B cell (primary cell): ENCODE measurements at regions not wholly inside any gene's neighbourhood (a gene's known extent, or its start where the extent isn't known, plus 50 kb on each side); places are given as distances from the start of the nearest gene placed in this dataset.

ENCODE experiments used
- ATAC-seq: fragments of 200-7000 bp; cut with Tn5 transposase; one replicate; pipeline ENCODE4 v1.10.0; 2021; ENCODE audit warnings: low read depth, mild to moderate bottlenecking, moderate number of reproducible peaks, moderate library complexity
- CTCF ChIA-PET: fragments of 350-600 bp; sonication (Branson Sonifier 250); formaldehyde crosslinking; loops from one replicate; lab custom pipeline; 2021; ENCODE audit warnings: antibody characterized with exemption, inconsistent platforms; lab: Charles Lee
- POLR2A ChIA-PET: fragments of 350-600 bp; sonication (Branson Sonifier 250); formaldehyde crosslinking; loops from one replicate; lab custom pipeline; 2021; ENCODE audit warnings: antibody characterized with exemption; lab: Charles Lee
- DNase-seq: peaks from one replicate; pipeline ENCODE4 v3.0.0; 2013
- H2AFZ ChIP-seq: 2 replicates; pipeline ENCODE4 v1.6.1; 2012; ENCODE audit warnings: mild to moderate bottlenecking, low read depth, low read length; ENCODE audit not compliant: insufficient read depth, poor library complexity, severe bottlenecking
- H3K27ac ChIP-seq, 2 donors: 1 replicate in 1 of 2; 2 replicates in 1 of 2; pipeline ENCODE4 v1.5.1; 2012 to 2013; ENCODE audit warnings: low read length in 2 of 2, mild to moderate bottlenecking in 2 of 2, moderate library complexity in 1 of 2
- H3K27me3 ChIP-seq, 4 experiments: fragments of 200-600 bp in 1 of 4; sonication (generic) in 1 of 4; replicated peaks in 1 of 4; 1 replicate in 2 of 4; 2 replicates in 2 of 4; pipeline versions ENCODE4 v1.6.1 to v1.7.0; 2013 to 2016; ENCODE audit warnings: low read length in 3 of 4, mild to moderate bottlenecking in 2 of 4, mixed read lengths in 1 of 4, moderate library complexity in 1 of 4; ENCODE audit not compliant: insufficient read depth in 4 of 4, control insufficient read depth in 3 of 4; ENCODE audit errors: control extremely low read depth in 1 of 4
- H3K36me3 ChIP-seq, 2 experiments: replicated peaks in 1 of 2; 1 replicate in 1 of 2; 2 replicates in 1 of 2; pipeline versions ENCODE4 v1.6.1 to v1.7.1; 2013; ENCODE audit warnings: low read length in 1 of 2; ENCODE audit not compliant: insufficient read depth in 2 of 2, control insufficient read depth in 1 of 2; ENCODE audit errors: control extremely low read depth in 1 of 2, extremely low read depth in 1 of 2
- H3K4me1 ChIP-seq, 2 donors: fragments of 200-600 bp in 1 of 2; sonication (generic) in 1 of 2; 1 replicate in 1 of 2; 2 replicates in 1 of 2; pipeline versions ENCODE4 v1.5.1 to v1.6.1; 2013 to 2017; ENCODE audit warnings: low read length in 2 of 2; ENCODE audit not compliant: control insufficient read depth in 2 of 2, insufficient read depth in 2 of 2
- H3K4me2 ChIP-seq: replicated peaks from 2 replicates; pipeline ENCODE3; 2012; ENCODE audit warnings: mild to moderate bottlenecking, low read depth, low read length; ENCODE audit not compliant: poor library complexity, severe bottlenecking
- H3K4me3 ChIP-seq, 5 experiments: fragments of 200-600 bp in 1 of 5; sonication (generic) in 1 of 5; 1 replicate in 3 of 5; 2 replicates in 2 of 5; pipeline versions ENCODE4 v1.5.1 to v1.7.0; 2011 to 2016; ENCODE audit warnings: low read length in 4 of 5, mild to moderate bottlenecking in 4 of 5, low read depth in 2 of 5, control low read depth in 1 of 5, moderate library complexity in 1 of 5; ENCODE audit not compliant: insufficient read depth in 1 of 5; ENCODE audit errors: control extremely low read depth in 1 of 5, extremely low read depth in 1 of 5
- H3K79me2 ChIP-seq: fragments of 200-600 bp; sonication (generic); one replicate; pipeline ENCODE4 v1.6.0; 2016; ENCODE audit warnings: low read length; ENCODE audit not compliant: control insufficient read depth, insufficient read depth
- H3K9ac ChIP-seq: fragments of 200-600 bp; sonication (generic); 2 replicates; pipeline ENCODE4 v1.6.1; 2017; ENCODE audit warnings: mild to moderate bottlenecking, low read length, moderate library complexity
- H3K9me3 ChIP-seq, 3 donors: one replicate each; pipeline versions ENCODE4 v1.6.1 to v1.7.1; 2013; ENCODE audit warnings: low read length in 2 of 3; ENCODE audit not compliant: control insufficient read depth in 2 of 3, insufficient read depth in 1 of 3; ENCODE audit errors: control extremely low read depth in 1 of 3
- H4K20me1 ChIP-seq: 2 replicates; pipeline ENCODE4 v1.6.0; 2012; ENCODE audit warnings: mild to moderate bottlenecking, low read length; ENCODE audit not compliant: insufficient read depth, control insufficient read depth, poor library complexity, severe bottlenecking
- H3K27ac Mint-ChIP-seq: one replicate; pipeline ENCODE4 v1.8.0; 2021; ENCODE audit warnings: mixed read lengths
- H3K27me3 Mint-ChIP-seq: one replicate; pipeline ENCODE4 v1.8.0; 2021; ENCODE audit warnings: mixed read lengths
- H3K4me1 Mint-ChIP-seq: one replicate; pipeline ENCODE4 v1.8.0; 2021; ENCODE audit warnings: mixed read lengths
- H3K4me3 Mint-ChIP-seq: one replicate; pipeline ENCODE4 v1.8.0; 2021; ENCODE audit warnings: mixed read lengths
- H3K9me3 Mint-ChIP-seq: one replicate; pipeline ENCODE4 v1.8.0; 2022; ENCODE audit warnings: mixed read lengths; ENCODE audit not compliant: insufficient read depth
- CTCF ChIP-seq: fragments of 200-600 bp; IDR thresholded peaks from one replicate; pipeline ENCODE4 v1.8.0; 2022; ENCODE audit warnings: antibody characterized with exemption, mild to moderate bottlenecking
- EZH2 ChIP-seq: IDR thresholded peaks from 2 replicates; pipeline ENCODE4 v1.6.1; 2012; ENCODE audit warnings: borderline replicate concordance, low read depth, mild to moderate bottlenecking, moderate library complexity, low read length; ENCODE audit not compliant: insufficient read depth, poor library complexity, severe bottlenecking
- WGBS: methylation state at CpG from one replicate; pipeline ENCODE4 v1.1.5; 2013; ENCODE audit warnings: missing lambda C conversion rate; ENCODE audit not compliant: insufficient coverage; 5-methylcytosine and 5-hydroxymethylcytosine counted together
- intact Hi-C: fragments of 100-400 bp; cut with micrococcal nuclease; formaldehyde crosslinking; loops from one replicate; pipeline ENCODE4 v1.10.0; 2022

DNA sequence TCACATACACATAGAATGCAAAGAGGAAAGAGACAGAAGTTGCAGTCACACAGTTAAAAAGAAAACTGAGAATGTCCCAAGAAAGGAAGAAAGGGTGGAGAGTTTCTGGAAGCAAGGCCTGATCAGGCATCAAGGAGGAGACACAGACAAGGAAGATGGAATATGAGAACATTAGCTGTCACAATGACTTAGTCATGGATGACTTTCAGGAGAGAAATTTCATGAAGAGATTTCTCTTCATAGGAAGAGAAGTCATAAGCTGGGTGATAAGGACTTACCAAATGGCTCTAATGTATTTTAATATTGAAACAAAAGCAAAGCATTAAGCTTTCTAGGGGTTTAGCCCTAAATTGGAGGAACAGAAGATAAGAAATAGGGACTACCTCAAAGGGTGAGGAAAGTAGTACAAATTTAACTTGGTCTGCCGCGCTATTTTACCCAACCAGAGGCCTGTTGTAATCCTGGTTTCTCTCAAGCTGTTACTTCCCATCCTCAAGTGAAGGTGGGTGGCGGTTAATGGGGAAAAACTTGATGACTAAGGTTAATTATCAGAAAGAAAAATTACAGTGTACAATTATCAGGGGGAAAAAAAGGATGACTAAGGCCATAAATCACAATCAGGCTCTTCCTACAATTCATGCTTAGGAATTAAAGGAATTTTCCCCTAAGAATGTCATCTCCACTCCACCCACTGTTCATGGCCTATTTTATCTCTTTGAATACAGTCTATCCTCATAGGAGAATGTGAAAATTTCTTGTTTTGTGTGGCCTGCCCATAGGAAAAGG is 93.9 kb upstream of the ADGRL2 start:
- H3K9me3 Mint-ChIP-seq: no peaks in the 10 kb centered on the region
- no peaks in the 10 kb centered on the region for H3K79me2 ChIP-seq
- no peak overlapping the region for H2AFZ ChIP-seq
- H3K4me3 ChIP-seq: no peak overlapping the region
- no peaks in the 10 kb centered on the region for H3K27me3 ChIP-seq
- no peak overlapping the region for H3K4me3 Mint-ChIP-seq
- WGBS: no CpG with 5 or more reads among the region's 3 CpGs
- H3K9me3 ChIP-seq: no peaks in the 10 kb centered on the region
- H3K4me1 ChIP-seq: no peaks in the 10 kb centered on the region
- TF ChIP-seq EZH2 (no peak), CTCF (no peak)
- intact Hi-C loops: no loop called here
- no peak overlapping the region for H3K9ac ChIP-seq
- no peaks in the 10 kb centered on the region for H4K20me1 ChIP-seq
- H3K27ac ChIP-seq: no peak overlapping the region
- no peak overlapping the region for H3K27ac Mint-ChIP-seq
- no peaks in the 10 kb centered on the region for H3K36me3 ChIP-seq
- no peak overlapping the region for H3K4me2 ChIP-seq
- ATAC-seq (no peak), DNase-seq (no peak)
- CTCF ChIA-PET: no interaction called here
- POLR2A ChIA-PET: no interaction called here
- H3K27me3 Mint-ChIP-seq: no peaks in the 10 kb centered on the region
- H3K4me1 Mint-ChIP-seq: no peaks in the 10 kb centered on the region

DNA sequence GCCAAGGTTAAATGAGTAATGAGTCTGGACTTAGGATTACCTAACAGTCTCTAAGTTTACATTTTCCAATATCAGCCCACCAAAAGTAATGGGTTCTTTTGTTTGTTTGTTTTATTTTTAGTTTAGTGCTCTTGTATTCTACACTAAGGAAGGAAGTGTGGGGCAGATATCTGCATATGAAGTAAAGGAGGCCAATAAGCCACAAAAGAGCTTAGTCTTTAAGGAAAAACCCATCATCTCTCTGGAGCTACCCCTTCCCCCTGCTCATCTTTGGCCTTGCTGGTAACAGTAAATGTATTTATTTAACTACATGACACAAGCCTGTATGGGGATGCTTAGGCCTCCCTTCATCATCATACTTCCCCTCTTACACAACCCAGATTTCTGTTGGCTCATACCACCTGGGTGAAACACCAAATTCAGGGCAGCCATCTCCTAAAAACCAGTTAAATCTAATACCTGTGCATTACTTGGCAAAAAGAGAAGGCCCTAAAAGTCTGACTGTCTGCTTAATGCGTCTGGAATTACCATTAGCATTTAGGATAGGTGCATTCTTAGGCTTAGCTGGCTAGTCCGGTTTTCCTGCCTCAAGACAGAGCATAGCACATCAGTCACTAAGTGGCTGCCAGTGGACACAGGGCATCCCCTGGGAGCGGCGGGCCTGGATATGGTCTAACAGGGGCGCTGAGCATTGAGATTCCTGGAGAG is 96.8 kb upstream of the ADGRL2 start:
- Histone ChIP-seq H3K4me3 (no peak overlapping the region), H3K4me2 (no peak overlapping the region), H3K36me3 (no peaks in the 10 kb centered on the region), H3K4me1 (no peaks in the 10 kb centered on the region), H3K27me3 (no peaks in the 10 kb centered on the region), H3K79me2 (no peaks in the 10 kb centered on the region), H3K27ac (no peak overlapping the region), H3K9me3 (no peaks in the 10 kb centered on the region), H2AFZ (no peak overlapping the region), H3K9ac (no peak overlapping the region), H4K20me1 (no peaks in the 10 kb centered on the region)
- WGBS: 86% methylated on average over 2 of the region's 5 CpGs
- no peaks in the 10 kb centered on the region for H3K27me3 Mint-ChIP-seq
- ChIA-PET POLR2A (no interaction called here), CTCF (no interaction called here)
- H3K9me3 Mint-ChIP-seq: no peaks in the 10 kb centered on the region
- H3K4me3 Mint-ChIP-seq: no peak overlapping the region
- no peak for DNase-seq
- intact Hi-C loops: no loop called here
- H3K4me1 Mint-ChIP-seq: no peaks in the 10 kb centered on the region
- H3K27ac Mint-ChIP-seq: no peak overlapping the region
- TF ChIP-seq CTCF: no peak
- no peak for TF ChIP-seq EZH2
- ATAC-seq: no peak
